PC-9 (cell line): ENCODE measurements at regions not wholly inside any gene's neighbourhood (a gene's known extent, or its start where the extent isn't known, plus 50 kb on each side); places are given as distances from the start of the nearest gene placed in this dataset.

Experiments used
- BruUV-seq: library from RNA; stranded (reverse); fragments of 400-500 nt; replicated peaks from 2 replicates; lab custom pipeline; 2021; lab: Mats Ljungman, UMichigan
- CTCF ChIA-PET: fragments of 300-600 bp; sonication (Branson Sonifier 250); formaldehyde crosslinking; loops from one replicate; lab custom pipeline; 2022; ENCODE audit warnings: antibody characterized with exemption; lab: Charles Lee
- POLR2A ChIA-PET: fragments of 300-600 bp; sonication (Branson Sonifier 250); formaldehyde crosslinking; loops from one replicate; lab custom pipeline; 2022; ENCODE audit warnings: antibody characterized with exemption; ENCODE audit not compliant: unreplicated experiment; lab: Charles Lee
- DNase-seq, 2 experiments: peaks; one replicate each; pipeline versions ENCODE4 v3.0.0 to v3.0.0-alpha.2; 2015 to 2022; ENCODE audit warnings: mixed read lengths in 1 of 2
- H2AFZ ChIP-seq: fragments of 200-600 bp; sonication (generic); 2 replicates; pipeline ENCODE4 v1.8.1; 2017; ENCODE audit warnings: antibody characterized with exemption
- H3F3A ChIP-seq: fragments of 200-600 bp; sonication (generic); 2 replicates; pipeline ENCODE4 v1.8.1; 2017; ENCODE audit warnings: antibody characterized with exemption, mild to moderate bottlenecking, low read depth; ENCODE audit not compliant: insufficient read depth
- H3K27ac ChIP-seq: fragments of 200-600 bp; sonication (generic); 2 replicates; pipeline ENCODE4 v1.6.1; 2016; ENCODE audit warnings: mixed run types
- H3K27me3 ChIP-seq: fragments of 200-600 bp; sonication (generic); 2 replicates; pipeline ENCODE4 v1.6.1; 2016; ENCODE audit warnings: low read depth, mixed run types; ENCODE audit not compliant: insufficient read depth
- H3K36me3 ChIP-seq: fragments of 200-600 bp; sonication (generic); 2 replicates; pipeline ENCODE4 v1.6.1; 2016; ENCODE audit warnings: low read depth, mixed run types
- H3K4me1 ChIP-seq: fragments of 200-600 bp; sonication (generic); replicated peaks from 2 replicates; pipeline ENCODE4 v1.6.1; 2016; ENCODE audit warnings: mixed run types; ENCODE audit not compliant: insufficient read depth
- H3K4me2 ChIP-seq: fragments of 200-600 bp; sonication (generic); 2 replicates; pipeline ENCODE4 v1.6.1; 2017; ENCODE audit warnings: mixed run types
- H3K4me3 ChIP-seq: fragments of 200-600 bp; sonication (generic); 2 replicates; pipeline ENCODE4 v1.6.1; 2016; ENCODE audit warnings: mixed run types
- H3K79me2 ChIP-seq: fragments of 200-600 bp; sonication (generic); 2 replicates; pipeline ENCODE4 v1.6.1; 2017; ENCODE audit warnings: low read depth, mixed run types
- H3K9me2 ChIP-seq: fragments of 200-600 bp; sonication (generic); 2 replicates; pipeline ENCODE4 v1.8.1; 2017; ENCODE audit warnings: mild to moderate bottlenecking; ENCODE audit not compliant: insufficient read depth
- H3K9me3 ChIP-seq: fragments of 200-600 bp; sonication (generic); 2 replicates; pipeline ENCODE4 v1.8.1; 2016; ENCODE audit warnings: low read depth; ENCODE audit not compliant: insufficient read depth
- H4K20me1 ChIP-seq: fragments of 200-600 bp; sonication (generic); 2 replicates; pipeline ENCODE4 v1.8.1; 2017; ENCODE audit not compliant: insufficient read depth
- EZH2 ChIP-seq: fragments of 200-600 bp; sonication (generic); IDR thresholded peaks from 2 replicates; pipeline ENCODE4 v1.8.0; 2017; ENCODE audit warnings: antibody characterized with exemption, low read depth
- intact Hi-C: fragments of 100-400 bp; cut with micrococcal nuclease; formaldehyde crosslinking; loops from one replicate; pipeline ENCODE4 v1.10.0; 2022; ENCODE audit not compliant: unreplicated experiment
- TF ChIP-seq, protein P1 (sequence below): fragments of 200-600 bp; sonication (generic); conservative IDR thresholded peaks from 2 replicates; pipeline ENCODE4 v1.6.1; 2017; ENCODE audit warnings: mixed run types, antibody characterized with exemption, mild to moderate bottlenecking, moderate library complexity

- H3K79me2 ChIP-seq = no peaks in the 10 kb centered on the region
- ChIA-PET POLR2A (no interaction called here), CTCF (no interaction called here)
These were observed 80.7 kb upstream of the WDR11 start for GRCh38 chr10:120770496-120770895.

GRCh38 chr10:120776442-120776841, 74.7 kb upstream of the WDR11 start:
- H3K4me1 ChIP-seq = no peaks in the 10 kb centered on the region
- intact Hi-C loops = no loop called here
- no peaks in the 10 kb centered on the region for H3F3A ChIP-seq
- peaks cover 41% of the 10 kb centered on the region for H3K27me3 ChIP-seq
- TF ChIP-seq, protein P1, sequence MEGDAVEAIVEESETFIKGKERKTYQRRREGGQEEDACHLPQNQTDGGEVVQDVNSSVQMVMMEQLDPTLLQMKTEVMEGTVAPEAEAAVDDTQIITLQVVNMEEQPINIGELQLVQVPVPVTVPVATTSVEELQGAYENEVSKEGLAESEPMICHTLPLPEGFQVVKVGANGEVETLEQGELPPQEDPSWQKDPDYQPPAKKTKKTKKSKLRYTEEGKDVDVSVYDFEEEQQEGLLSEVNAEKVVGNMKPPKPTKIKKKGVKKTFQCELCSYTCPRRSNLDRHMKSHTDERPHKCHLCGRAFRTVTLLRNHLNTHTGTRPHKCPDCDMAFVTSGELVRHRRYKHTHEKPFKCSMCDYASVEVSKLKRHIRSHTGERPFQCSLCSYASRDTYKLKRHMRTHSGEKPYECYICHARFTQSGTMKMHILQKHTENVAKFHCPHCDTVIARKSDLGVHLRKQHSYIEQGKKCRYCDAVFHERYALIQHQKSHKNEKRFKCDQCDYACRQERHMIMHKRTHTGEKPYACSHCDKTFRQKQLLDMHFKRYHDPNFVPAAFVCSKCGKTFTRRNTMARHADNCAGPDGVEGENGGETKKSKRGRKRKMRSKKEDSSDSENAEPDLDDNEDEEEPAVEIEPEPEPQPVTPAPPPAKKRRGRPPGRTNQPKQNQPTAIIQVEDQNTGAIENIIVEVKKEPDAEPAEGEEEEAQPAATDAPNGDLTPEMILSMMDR = no peak
- TF ChIP-seq EZH2 = no peak
- no peaks in the 10 kb centered on the region for H3K79me2 ChIP-seq
- H3K9me3 ChIP-seq = no peaks in the 10 kb centered on the region
- no peak overlapping the region for H3K4me2 ChIP-seq
- H3K27ac ChIP-seq = no peak overlapping the region
- BruUV-seq = no TSS peak
- H3K9me2 ChIP-seq = no peaks in the 10 kb centered on the region
- ChIA-PET CTCF (no interaction called here), POLR2A (no interaction called here)
- DNase-seq = no peak
- no peaks in the 10 kb centered on the region for H3K36me3 ChIP-seq
- no peak overlapping the region for H2AFZ ChIP-seq
- H4K20me1 ChIP-seq = no peaks in the 10 kb centered on the region
- H3K4me3 ChIP-seq = no peak overlapping the region

More at GRCh38 chr10:120770496-120770895, 80.7 kb upstream of the WDR11 start:
- H3K36me3 ChIP-seq = no peaks in the 10 kb centered on the region
- H3K4me2 ChIP-seq = no peak overlapping the region
- H4K20me1 ChIP-seq = no peaks in the 10 kb centered on the region
- H2AFZ ChIP-seq = no peak overlapping the region
- H3K4me3 ChIP-seq = no peak overlapping the region
- H3K4me1 ChIP-seq = no peaks in the 10 kb centered on the region
- no peaks in the 10 kb centered on the region for H3K9me2 ChIP-seq
- intact Hi-C loops = no loop called here
- peaks cover 25% of the 10 kb centered on the region for H3K27me3 ChIP-seq
- BruUV-seq = no TSS peak
- TF ChIP-seq, protein P1 = no peak
- TF ChIP-seq EZH2 = no peak
- no peak for DNase-seq
- H3K27ac ChIP-seq = no peak overlapping the region
- no peaks in the 10 kb centered on the region for H3F3A ChIP-seq
- no peaks in the 10 kb centered on the region for H3K9me3 ChIP-seq

- Histone ChIP-seq H3K27me3 (peaks cover 28% of the 10 kb centered on the region; the same call in 1 of the 2 replicates), H3K36me3 (no peaks in the 10 kb centered on the region), H3F3A (no peaks in the 10 kb centered on the region), H3K79me2 (no peaks in the 10 kb centered on the region), H3K27ac (no peak overlapping the region), H3K4me2 (no peak overlapping the region), H3K4me1 (no peaks in the 10 kb centered on the region), H3K9me2 (no peaks in the 10 kb centered on the region), H4K20me1 (no peaks in the 10 kb centered on the region), H3K4me3 (no peak overlapping the region), H2AFZ (no peak overlapping the region), H3K9me3 (no peaks in the 10 kb centered on the region)
- no peak for TF ChIP-seq EZH2
- TF ChIP-seq, protein P1 = no peak
- no peak for DNase-seq
- CTCF ChIA-PET = no interaction called here
- no TSS peak for BruUV-seq
- intact Hi-C loops = no loop called here
- POLR2A ChIA-PET = no interaction called here
These were observed 68.8 kb upstream of the WDR11 start for GRCh38 chr10:120782336-120782735.
